DND-41 (cell line): ENCODE measurements at regions not wholly inside any gene's neighbourhood (a gene's known extent, or its start where the extent isn't known, plus 50 kb on each side); places are given as distances from the start of the nearest gene placed in this dataset.

ENCODE experiments used
- CTCF ChIP-seq: IDR thresholded peaks from 2 replicates; pipeline ENCODE4 v1.5.1; 2012; ENCODE audit warnings: borderline replicate concordance, low read length, moderate library complexity, mild to moderate bottlenecking; ENCODE audit not compliant: poor library complexity, severe bottlenecking; ENCODE audit errors: extremely low read depth
- EZH2 ChIP-seq: IDR thresholded peaks from 3 replicates; pipeline ENCODE4 v1.6.1; 2012; ENCODE audit warnings: borderline replicate concordance, low read depth, mild to moderate bottlenecking, moderate library complexity, low read length, inconsistent platforms; ENCODE audit not compliant: severe bottlenecking

GRCh38 chr17:72234985-72235384 lies 114.2 kb downstream of the SOX9 start:
- TF ChIP-seq CTCF, result no peak
- TF ChIP-seq EZH2, result no peak
